ENCODE measurements at regions not wholly inside any gene's neighbourhood (a gene's known extent, or its start where the extent isn't known, plus 50 kb on each side); places are given as distances from the start of the nearest gene placed in this dataset.
"Not testable (repeated sequence)": the region's sequence is repeated elsewhere in the genome, so short reads cannot be mapped to it uniquely, and the experiment has no call there.

DNA sequence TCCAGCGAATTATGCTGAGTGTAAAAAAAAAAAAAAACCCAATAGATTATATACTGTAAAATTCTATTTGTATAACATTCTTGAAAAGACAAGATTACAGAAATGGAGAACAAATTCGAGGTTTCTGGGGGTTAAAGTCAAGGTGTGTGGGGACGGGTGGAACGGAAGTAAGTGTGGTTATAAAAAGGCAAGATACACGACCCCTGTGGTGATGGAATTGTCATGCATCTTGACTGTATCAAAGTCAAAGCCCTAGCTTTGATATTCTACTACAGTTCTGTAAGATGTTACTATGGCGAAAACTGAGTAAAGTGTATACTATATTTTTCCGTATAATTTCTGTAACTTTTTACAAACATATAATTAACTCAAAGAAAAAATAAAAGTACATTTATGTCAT lies 718.2 kb upstream of the PCDH15 start:
- FAIRE-seq (no peak), DNase-seq (ENCODE audit: low spot score) (no peak)

DNA sequence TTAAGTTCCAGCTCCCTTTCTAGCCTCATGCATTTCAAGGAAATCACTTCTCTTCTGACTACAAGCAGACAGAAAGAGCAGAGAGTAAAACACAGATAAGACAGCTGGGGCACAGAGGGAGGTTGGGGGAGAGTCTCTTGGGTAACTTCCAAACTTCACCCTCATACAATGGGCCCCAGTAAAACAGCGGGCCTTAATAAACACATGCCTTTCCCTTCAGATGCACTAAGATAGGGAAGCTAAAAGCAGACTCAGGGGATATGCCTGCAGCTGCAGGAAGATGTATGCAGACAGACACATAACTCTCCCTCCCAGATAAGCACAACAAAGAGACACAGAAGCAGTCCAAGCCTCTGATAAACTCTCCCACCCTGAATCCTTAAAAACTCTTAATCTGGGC lies 717.4 kb upstream of the PCDH15 start:
- FAIRE-seq; DNase-seq (ENCODE audit: low spot score): not testable (repeated sequence)

DNA sequence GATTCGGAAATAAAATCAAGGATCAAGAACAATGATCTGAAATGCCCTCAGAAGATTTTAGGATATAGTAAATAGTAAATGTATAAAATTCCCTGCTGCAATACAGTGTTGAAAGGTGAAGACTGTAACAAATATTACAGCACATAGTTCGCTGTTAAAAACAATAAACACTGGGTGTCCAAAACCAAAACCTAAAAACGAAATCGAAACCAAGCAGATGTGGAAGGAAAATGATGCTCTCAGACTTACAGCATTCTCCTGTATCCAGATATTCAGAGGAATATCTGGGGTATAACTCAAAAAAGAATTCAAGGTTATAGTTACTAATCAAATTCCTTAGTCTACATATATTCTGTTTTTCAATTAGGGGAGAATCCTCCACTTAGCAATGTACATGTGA lies 708.1 kb upstream of the PCDH15 start:
- no peak for FAIRE-seq
- DNase-seq (ENCODE audit: low spot score), result peak; percentile 9

DNA sequence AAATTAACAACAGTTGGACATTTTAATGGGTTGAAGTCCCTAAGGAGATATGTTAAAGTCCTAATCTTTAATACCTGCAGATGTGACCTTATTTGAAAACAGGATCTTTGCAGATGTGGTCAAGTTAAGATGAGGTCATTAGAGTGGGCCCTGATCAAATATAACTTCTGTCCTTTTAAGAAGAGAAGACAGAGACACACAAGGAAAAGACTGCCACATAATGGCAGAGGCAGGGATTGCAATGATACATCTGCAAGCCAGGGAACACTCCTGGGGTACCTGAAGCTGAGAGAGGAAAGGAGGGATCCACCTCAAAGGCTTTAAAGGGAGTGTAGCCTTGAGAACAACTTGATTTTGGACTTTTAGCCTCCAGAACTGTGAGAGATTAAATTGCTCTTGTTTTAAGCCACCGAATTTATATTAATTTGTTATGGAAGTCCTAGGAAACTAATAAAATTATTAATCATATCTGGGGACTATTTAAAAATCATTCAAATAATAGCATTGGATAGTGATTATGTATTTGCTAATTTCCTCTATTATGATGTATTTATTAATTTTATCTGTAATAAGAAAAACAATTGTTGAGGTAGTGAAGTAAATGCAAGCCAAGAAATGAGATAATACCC lies 700.0 kb upstream of the PCDH15 start:
- DNase-seq (ENCODE audit: low spot score), result peak; percentile 31
- FAIRE-seq, result no peak

DNA sequence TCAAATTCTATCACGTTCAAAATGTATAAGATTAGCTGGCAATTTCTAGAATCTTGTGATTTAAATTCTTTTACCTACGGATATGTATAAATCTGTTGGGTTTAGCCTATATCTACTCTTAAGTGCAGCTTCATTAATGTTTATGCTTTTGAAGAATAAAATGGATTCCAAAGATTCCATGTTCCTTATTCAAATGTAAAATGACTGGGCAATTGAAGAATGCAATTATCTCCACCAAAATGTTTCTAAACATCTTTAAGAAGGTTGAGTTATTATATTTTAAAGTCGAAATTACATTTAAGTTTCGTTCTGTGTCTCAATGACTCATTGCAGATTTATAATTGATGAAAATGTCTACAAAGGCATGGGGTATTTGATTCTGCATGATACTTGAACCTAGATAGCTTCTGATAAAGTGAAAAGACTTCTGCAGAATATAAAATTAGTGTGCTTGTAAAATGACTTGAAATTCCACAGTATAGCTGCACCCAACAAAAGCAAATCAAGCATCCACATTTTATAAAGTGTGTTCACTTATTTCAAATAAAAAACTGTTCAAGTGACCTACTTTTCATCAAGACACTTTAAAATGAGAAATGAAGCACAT lies 697.0 kb upstream of the PCDH15 start:
- FAIRE-seq (no peak), DNase-seq (ENCODE audit: low spot score) (no peak)

DNA sequence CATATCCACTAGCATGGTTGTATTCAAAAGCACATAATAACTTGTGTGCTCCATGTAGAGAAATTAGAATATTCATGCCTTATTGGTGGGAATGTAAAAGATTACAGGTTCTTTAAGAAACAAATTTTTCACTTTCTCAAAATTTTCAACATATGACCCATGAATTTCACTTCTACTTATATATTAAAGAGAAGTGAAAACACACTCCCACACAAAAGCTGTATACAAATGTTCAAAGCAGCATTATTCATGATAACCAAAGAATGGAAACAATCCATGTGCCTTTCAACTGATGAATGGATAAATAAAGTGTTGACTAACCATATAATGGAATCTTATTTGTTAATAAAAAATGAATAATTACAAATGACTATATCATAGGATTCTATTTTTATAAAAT lies 694.5 kb upstream of the PCDH15 start:
- no peak for FAIRE-seq
- DNase-seq (ENCODE audit: low spot score), result no peak

DNA sequence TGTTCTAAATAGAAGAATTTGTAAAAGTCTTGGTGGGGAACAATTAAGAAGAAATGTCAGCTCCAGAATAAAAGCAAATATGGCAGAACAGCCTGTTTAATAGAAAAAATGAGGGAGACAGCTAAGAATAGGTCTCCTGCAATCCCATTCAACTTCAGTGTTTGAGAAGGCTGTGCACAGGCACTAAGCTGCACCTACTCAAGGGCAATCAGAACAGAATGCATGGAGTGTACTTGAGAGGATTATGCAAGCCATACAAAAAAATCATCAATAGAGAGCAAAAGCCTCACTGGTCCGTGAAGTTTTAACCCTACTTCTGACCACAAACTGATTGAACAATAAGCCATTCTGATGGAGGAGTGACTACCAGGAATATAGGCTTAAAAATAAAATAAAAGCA lies 690.7 kb upstream of the PCDH15 start:
- FAIRE-seq (no peak), DNase-seq (ENCODE audit: low spot score) (no peak)

DNA sequence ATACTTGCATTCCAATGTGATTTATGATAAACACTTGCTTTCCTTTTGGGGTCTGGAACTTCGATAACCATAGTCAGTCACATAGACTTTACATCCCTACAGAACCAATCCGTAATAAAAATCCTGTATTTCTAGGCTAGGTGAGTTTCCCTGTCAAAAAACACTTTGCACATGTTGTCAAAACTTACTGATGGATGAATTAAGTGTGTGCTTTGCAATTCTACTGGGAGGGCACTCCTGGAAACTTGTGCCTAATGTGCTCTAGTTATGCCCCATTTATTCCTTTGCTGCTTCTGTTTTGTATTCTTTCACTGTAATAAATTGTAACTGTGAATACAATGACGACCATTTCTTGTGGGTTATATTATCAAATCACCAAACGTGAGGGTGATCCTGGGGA lies 684.8 kb upstream of the PCDH15 start:
- no peak for FAIRE-seq
- DNase-seq (ENCODE audit: low spot score), result no peak

DNA sequence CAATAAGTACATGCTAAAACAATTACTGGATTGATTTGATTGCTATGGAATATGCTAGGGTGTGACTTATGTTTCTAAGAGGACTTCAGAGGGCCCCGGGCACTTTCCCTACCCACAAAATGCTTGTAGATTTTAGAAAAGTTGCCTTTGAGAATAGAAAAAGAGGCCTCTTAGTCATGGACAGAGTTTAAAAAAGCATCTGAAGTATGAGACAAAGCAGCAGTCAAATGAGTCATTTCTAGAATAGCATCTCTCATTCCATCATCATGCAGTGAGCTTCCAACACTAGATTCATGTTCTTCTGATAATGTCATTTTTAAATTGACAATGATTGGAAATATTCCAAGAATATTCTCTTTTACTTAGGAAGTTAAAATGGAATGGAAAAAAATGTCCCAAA lies 675.1 kb upstream of the PCDH15 start:
- DNase-seq (ENCODE audit: low spot score) (peak; percentile 11), FAIRE-seq (no peak)

DNA sequence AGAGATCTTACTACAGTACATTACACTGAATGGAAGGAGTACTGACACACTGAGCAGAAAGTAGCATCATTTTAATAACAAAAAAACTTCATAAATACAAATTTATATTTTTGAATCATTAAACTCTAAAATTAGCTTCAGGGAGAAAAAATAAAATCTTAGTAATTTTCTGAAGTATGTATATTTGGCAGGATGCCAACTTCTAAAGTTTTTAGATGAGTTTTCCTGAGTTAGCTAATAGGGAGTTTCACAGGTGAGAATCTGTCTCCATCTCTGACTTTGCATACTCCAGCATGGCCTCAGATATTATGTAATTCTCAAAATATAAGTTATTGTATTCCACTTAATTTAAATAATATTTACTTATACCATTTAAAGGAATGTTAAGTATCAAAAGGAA lies 673.2 kb upstream of the PCDH15 start:
- no peak for FAIRE-seq
- no peak for DNase-seq (ENCODE audit: low spot score)

DNA sequence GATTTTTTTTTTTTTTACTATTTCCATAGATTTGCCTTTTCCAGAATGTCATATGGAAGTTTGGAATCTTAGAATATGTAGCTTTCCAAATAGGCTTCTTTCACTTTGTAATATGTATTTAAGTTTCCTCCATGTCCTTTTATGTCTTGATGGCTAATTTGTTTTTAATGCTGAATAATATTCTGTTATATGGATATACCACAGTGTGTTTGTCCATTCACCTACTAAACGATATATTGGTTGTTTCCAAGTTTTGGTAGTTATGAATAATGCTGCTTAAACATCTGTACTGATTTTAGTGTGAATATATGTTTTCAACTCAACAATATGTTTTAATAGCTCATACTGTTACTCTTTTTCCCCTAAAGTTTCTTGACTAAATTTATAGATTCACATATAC lies 669.8 kb upstream of the PCDH15 start:
- no peak for DNase-seq (ENCODE audit: low spot score)
- FAIRE-seq, result no peak

DNA sequence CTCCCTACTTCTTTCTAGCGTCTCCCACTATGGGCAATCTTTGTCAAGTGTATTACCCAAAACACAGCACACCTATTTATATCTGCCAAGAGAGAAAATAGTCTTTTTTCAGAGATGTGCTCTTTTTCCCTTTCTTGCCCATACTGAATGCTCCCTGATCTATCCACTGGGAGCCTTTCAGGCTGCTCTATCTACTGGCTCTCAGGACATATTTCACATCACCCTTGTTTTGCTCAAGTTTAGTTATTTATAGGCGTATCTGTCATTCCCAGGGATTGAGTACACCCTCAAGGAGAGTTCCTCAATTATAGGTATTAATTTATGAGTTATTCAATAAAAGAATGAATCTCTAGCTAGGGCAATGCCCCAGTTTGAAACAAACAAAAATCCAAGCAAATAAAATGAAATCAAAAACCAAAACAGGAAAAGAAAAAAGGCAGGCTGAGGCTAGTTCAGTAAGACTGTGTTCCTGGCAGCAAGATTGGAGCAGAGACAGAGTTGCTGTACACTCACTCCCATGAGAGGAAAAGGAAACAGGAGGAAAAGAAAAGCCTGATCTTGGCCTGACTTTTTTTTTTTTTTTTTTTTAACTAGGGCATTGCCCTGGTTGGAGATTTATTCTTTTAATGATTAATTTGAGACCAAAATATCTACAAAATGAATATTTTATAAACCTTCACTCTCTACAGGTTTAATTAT lies 665.9 kb upstream of the PCDH15 start:
- FAIRE-seq, result no peak

DNA sequence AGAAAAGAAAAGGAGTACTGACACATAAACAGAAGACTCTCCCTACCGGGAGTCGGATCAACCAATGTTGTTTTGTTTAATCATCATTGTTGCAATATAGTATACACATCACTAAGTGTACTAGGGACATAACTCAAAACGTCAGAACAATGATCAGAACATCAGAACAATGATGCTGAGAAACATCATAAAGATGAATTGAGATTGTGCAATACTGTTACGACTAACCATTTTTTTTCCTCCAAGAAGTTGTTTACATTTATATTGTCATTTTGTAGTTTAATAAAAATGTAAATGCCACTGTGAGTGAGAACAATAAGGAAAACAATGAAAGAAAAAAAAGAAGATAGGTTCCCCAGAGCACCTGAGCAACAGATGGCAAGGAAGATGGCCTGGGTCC lies 663.1 kb upstream of the PCDH15 start:
- DNase-seq (ENCODE audit: low spot score) (no peak), FAIRE-seq (no peak)

More for the DNA sequence above, 665.9 kb upstream of the PCDH15 start:
- DNase-seq (ENCODE audit: low spot score), result no peak

DNA sequence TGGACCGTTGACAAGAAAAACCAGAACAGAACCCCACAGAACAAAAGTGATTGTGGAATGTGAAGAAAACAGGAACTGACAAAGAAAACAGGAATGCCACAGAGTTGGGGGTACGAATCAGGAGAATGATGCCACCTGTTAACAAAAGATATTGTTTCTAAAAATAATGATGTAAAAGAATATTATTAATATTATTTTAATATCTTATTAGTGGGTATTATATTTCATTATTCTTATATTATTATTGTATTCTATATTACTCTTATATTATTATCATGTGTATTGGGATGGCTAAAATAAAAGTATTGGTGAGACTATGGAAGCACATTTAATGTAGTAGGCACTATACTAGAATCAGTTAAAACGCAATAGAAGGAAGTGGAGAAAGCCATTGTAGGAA lies 659.0 kb upstream of the PCDH15 start:
- DNase-seq (ENCODE audit: low spot score), result no peak
- no peak for FAIRE-seq

DNA sequence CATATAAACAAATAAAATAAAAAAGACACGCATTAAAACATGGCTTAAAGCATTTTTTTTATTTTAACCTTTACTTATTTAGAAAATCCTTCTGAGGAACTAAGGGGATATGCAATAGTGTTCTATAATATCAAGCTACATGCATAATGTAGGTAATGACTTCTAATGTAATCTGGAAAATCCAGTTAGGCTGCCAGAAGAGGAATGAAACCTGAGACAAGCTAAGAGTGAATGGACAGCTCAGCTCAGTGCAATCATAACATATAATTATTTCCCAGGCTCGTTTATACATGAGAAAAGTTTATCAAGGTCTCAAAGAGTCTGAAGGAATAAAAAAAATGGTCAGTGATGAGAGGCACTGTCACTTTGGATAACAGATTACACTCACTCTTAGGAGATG lies 649.0 kb upstream of the PCDH15 start:
- FAIRE-seq (no peak), DNase-seq (ENCODE audit: low spot score) (no peak)

DNA sequence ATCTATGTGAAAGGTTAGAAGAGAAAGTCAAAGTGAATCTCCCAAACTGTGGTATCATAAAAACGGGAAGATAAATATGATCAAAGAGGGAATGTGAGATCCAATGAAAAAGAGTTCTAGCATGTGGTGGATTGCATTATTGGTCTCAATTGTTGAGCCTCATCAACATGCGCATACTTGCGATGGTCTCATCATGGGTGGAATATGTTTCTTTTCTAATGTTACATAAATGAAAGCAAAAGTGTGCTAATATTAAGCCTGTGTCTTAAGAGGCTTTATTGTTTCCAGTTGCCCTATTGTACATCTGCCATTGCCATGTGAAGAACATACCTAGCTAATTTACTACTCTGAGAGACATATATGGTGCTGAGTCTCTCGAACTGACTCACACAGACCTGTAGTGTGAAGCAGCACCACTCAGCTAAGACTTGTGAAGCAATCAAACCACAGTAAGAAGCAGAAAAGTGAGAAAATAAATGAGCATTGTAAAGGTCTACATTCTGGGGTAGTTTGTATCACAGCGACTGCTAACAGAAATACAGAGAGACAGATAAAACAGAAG lies 645.5 kb upstream of the PCDH15 start:
- DNase-seq (ENCODE audit: low spot score) (no peak), FAIRE-seq (no peak)

DNA sequence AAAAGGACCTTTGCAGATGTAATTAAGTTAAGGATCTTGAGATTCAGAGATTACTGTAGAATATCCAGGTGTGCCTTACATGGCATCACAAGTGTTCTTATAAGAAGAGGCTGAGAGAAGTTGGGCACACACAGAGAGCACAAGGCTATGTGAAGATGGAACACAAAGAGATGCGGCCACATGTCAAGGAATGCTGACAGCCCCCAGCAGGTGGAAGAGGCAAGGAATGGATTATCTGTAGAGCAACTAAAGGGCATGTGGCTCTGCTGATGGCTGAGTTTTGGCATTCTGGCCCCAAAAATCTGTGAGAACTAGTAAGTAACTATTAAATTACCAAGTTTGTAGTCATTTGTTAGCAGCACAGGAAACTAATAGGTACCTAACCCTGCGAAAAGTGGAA lies 640.7 kb upstream of the PCDH15 start:
- FAIRE-seq (no peak), DNase-seq (ENCODE audit: low spot score) (no peak)

DNA sequence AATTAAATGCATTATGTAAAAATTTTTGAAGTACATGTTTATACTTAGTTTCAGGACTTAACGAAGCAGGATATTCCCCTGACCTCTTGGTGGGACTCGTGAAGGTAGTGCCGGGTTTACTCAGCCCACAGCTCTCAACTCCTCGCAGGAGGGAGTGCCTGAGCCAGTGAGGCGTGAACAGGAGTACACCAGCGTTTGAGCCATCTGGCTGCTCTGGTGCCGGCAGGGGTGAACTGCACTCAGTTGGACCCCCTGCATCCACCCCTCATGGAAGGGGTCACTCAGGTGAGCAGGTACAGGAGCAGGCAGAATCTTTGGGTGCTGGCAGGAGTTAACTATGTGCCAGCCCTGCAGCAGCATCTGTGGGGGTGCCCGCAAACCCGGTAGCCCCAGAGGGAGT lies 625.1 kb upstream of the PCDH15 start:
- no peak for FAIRE-seq
- no peak for DNase-seq (ENCODE audit: low spot score)

DNA sequence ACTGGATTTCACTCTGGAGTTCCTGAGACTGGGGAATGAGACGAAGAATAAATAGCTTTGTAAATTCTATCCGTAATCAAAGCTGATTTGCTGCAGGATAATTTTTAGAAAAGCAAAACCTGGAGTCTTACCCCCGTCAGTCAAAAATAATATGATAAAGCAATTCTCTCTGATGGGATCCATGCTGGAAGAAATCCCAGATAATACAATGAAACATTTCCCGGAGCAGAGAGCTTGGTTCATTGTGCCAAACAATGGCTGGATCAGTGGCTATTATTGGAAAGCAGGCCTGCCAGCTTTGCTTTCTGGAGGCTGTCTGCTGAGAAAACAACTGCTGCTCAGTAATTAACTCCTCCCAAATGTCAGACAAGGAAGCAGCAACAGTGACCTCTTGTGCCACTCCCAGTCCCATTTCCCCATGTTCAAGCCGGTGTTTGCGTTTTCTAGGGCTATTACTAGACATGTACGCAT lies 609.4 kb upstream of the PCDH15 start:
- no peak for FAIRE-seq
- DNase-seq (ENCODE audit: low spot score), result no peak

DNA sequence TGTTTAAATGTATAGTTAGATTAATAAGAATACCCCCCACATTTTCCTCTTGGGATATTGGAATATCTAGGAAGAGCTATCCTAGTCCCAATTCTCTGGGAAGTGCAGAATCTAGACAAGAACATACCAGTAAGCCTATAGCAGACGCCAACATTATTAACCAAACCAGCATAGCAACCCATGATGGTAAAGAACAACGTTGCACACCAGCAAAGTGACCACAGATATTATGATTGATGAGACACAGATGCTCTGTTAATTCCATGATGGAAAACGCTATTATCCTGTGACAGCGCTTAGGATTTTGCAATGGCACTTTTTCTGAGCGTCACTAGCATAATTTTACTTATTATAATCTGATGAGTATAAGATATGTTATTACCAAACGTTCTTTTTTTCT lies 603.1 kb upstream of the PCDH15 start:
- DNase-seq (ENCODE audit: low spot score) (no peak), FAIRE-seq (no peak)

DNA sequence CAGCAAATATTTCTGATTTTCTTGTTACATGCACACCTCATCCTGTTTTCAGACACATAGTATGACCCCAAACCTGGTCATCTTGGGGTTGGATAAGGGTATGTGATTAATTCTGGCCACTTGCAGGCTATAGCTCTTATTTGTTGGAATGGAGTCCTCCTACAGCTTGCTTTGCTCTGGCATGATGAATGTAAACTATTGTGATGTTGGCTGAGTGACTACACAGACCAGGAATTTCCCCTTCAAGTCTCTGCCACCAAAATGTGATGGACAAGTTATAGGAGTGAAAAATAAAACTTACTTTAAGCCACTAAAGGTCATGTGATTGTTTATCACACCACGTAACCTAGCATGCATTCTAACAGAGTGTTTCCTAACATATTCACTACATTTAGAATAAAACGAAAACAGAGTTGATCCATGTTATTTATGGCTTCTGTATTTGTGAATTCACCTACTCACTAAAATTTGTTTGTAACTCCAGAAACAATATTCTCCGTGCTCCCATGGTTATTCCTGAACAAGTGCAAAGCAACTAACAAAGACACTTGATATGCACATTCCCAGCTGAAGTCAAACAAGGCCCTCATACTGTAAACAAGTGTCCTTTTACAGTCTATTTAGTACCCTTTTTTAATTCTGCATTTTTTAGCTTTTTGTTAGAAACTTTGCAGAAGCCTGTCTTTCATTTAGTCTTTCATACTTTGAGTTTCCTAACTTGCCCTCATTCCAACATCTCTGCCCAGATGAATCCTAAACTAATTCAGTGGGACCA lies 599.2 kb upstream of the PCDH15 start:
- no peak for FAIRE-seq

DNA sequence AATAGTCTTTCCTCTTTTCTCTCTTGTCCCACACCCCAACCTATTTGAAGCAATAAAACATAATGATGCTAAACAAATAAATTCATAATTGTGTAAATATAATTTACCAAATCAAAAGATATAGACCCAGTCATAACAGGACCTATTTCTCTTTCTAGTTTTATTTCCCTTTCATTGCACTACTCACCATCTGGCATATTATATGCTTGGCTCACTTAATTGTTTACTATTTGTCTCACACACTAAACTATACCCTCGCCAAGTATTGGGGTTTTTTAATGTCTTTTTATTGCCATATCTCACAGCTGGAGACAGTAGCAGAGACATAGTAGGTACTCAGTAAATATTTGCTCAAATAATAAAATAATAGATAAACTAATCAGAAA lies 597.5 kb upstream of the PCDH15 start:
- FAIRE-seq, result no peak
- DNase-seq (ENCODE audit: low spot score), result no peak

More for the DNA sequence above, 599.2 kb upstream of the PCDH15 start:
- peak; percentile 29 for DNase-seq (ENCODE audit: low spot score)

Data from urothelium cell line (cell line).